ENCODE measurements at regions not wholly inside any gene's neighbourhood (a gene's known extent, or its start where the extent isn't known, plus 50 kb on each side); places are given as distances from the start of the nearest gene placed in this dataset.

DNA sequence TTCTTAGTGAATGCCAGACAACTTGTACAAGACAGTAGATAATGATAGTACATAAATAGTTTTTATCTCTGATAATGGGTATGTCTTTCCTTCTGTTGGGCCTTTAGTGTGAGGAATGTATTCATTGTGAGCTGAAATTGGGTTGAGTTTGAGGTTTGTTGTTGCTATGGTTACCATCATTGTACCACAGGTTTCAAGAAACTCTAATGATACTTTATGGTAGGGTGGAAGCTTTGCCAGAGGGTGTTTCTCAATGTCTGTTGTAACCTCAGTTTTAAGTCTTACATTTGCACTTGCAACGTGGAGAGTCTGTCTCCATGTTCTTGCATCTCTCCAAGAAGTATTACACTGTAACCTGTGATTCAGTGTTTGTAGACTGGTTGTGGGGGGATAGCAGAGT is 1550.1 kb downstream of the MAT2B start:
- POLR2A ChIA-PET = no interaction called here
- Mint-ChIP-seq H3K27ac (no peak overlapping the region), H3K4me3 (no peak overlapping the region), H3K4me1 (no peaks in the 10 kb centered on the region), H3K27me3 (no peaks in the 10 kb centered on the region), H3K36me3 (no peaks in the 10 kb centered on the region), H3K9me3 (no peaks in the 10 kb centered on the region)
- no peak for DNase-seq
- ATAC-seq (ENCODE audit: low read depth) = no peak

DNA sequence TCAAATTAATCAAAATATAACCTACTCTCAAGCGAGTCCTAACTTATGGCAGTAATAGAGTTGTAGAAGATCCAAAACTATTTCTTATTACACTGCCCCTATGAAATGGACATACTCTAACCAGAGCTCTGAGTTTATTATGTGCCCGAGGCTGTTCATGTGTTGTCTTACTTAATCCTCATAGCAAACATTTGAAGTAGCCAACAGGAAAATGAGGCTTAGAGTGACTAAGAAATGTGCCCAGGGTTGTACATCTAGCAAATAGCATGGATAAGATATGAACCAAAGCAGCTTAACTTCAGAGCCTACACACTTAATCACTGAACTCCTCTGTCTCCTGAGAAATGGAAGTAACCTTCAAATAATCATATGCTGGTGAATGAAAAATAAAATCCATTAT is 1551.7 kb downstream of the MAT2B start:
- no peak overlapping the region for H3K27ac Mint-ChIP-seq
- H3K4me1 Mint-ChIP-seq = no peaks in the 10 kb centered on the region
- POLR2A ChIA-PET = no interaction called here
- H3K4me3 Mint-ChIP-seq = no peak overlapping the region
- H3K36me3 Mint-ChIP-seq = no peaks in the 10 kb centered on the region
- ATAC-seq (ENCODE audit: low read depth) (no peak), DNase-seq (no peak)
- no peaks in the 10 kb centered on the region for H3K9me3 Mint-ChIP-seq
- H3K27me3 Mint-ChIP-seq = no peaks in the 10 kb centered on the region

DNA sequence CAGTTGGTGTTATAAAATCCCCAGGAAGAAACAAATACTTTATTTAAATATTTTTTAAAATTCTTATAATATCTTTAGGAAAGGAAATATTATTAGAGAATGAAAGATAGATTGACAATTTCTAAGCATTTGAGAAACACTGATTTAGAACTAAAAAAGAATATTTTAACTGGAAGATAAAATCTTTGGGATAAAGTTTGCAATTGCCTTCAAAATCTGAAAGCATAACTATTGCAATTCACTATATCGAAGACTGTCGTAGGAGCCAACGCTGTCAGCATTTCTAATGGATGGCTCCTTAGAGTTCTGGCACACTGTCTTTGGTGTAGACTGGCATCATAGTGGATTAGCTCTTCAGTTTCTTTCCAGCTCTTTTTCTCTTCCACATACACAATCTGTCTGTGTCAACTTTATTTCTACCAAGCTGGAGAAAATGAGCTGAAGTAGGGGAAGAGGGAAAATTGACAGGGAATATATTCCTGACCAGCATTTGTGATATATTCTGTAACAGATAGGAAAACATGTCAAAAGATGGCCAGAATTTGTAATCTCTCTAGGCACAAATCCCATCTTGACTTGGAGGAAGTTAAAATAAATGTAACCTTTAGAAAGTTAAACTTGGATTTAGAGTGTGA is 1561.4 kb downstream of the MAT2B start:
- Mint-ChIP-seq H3K27ac (no peak overlapping the region), H3K4me3 (no peak overlapping the region), H3K36me3 (no peaks in the 10 kb centered on the region), H3K9me3 (peaks cover 6% of the 10 kb centered on the region), H3K4me1 (no peaks in the 10 kb centered on the region), H3K27me3 (no peaks in the 10 kb centered on the region)
- DNase-seq (no peak), ATAC-seq (ENCODE audit: low read depth) (no peak)
- POLR2A ChIA-PET = no interaction called here

DNA sequence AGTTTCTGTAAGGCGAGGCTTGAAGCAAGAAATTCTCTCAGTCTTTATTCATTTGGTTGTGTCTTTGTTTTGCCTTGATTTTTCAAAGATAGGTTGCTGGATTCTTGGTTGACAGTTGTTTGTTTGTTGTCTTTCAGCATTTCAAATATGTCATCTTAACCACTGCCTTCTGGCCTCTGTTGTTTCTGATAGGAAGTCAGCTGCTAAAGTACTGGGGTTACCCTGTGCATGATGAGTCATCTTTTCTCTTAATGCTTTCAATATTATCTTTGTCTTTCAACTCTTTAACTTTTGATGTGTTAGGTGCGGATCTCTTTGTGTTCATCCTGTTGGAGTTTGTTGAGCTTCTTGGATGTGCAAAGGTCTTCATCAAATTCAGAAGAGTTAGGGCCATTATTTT is 1571.3 kb downstream of the MAT2B start:
- H3K36me3 Mint-ChIP-seq = no peaks in the 10 kb centered on the region
- no peaks in the 10 kb centered on the region for H3K27me3 Mint-ChIP-seq
- no peak overlapping the region for H3K4me3 Mint-ChIP-seq
- ATAC-seq (ENCODE audit: low read depth) (no peak), DNase-seq (no peak)
- no peak overlapping the region for H3K27ac Mint-ChIP-seq
- POLR2A ChIA-PET = no interaction called here
- no peaks in the 10 kb centered on the region for H3K4me1 Mint-ChIP-seq
- H3K9me3 Mint-ChIP-seq = peaks cover 10% of the 10 kb centered on the region

DNA sequence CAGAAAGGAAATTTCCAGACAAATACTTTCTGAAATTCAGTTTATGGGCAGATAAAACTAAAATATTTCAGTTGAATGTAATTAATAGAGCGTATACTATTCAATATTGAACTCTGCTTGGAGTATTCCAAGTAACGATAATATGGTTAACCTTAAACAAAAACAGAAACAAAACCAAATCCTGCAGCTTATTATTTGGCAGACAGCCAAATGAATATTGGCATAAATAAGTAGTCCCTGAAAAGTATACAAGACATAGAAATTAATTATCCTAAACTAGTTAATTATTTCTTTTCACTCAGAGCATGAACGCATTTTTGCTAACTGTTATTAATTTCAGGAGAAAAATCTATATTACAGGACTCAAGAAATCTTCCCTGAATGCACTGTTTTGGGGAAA is 1574.0 kb downstream of the MAT2B start:
- no peaks in the 10 kb centered on the region for H3K36me3 Mint-ChIP-seq
- H3K27me3 Mint-ChIP-seq = no peaks in the 10 kb centered on the region
- DNase-seq = no peak
- H3K9me3 Mint-ChIP-seq = no peaks in the 10 kb centered on the region
- H3K4me3 Mint-ChIP-seq = no peak overlapping the region
- no peaks in the 10 kb centered on the region for H3K4me1 Mint-ChIP-seq
- POLR2A ChIA-PET = no interaction called here
- no peak for ATAC-seq (ENCODE audit: low read depth)
- H3K27ac Mint-ChIP-seq = no peak overlapping the region

DNA sequence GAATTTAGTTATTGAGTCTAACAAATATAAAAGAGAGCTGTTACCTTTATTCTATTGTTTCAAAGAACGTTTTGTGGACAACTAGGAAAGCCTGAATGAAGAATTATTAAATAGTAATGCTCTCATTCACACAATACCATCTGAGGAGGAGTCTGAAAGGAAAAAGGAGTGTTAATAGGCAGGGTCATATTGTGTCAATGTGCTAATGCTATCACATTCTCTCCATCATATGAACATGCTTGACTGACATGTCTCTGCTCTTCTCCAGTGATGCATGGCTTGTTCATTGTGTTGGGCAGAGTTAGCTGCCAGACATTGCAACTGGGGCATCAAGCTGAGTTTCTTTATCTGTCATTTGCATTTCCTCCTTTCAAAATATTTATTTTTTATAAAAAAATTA is 1578.0 kb downstream of the MAT2B start:
- no peaks in the 10 kb centered on the region for H3K36me3 Mint-ChIP-seq
- H3K4me3 Mint-ChIP-seq = no peak overlapping the region
- H3K9me3 Mint-ChIP-seq = no peaks in the 10 kb centered on the region
- H3K27ac Mint-ChIP-seq = no peak overlapping the region
- DNase-seq (no peak), ATAC-seq (ENCODE audit: low read depth) (no peak)
- H3K4me1 Mint-ChIP-seq = no peaks in the 10 kb centered on the region
- no peaks in the 10 kb centered on the region for H3K27me3 Mint-ChIP-seq
- POLR2A ChIA-PET = no interaction called here

DNA sequence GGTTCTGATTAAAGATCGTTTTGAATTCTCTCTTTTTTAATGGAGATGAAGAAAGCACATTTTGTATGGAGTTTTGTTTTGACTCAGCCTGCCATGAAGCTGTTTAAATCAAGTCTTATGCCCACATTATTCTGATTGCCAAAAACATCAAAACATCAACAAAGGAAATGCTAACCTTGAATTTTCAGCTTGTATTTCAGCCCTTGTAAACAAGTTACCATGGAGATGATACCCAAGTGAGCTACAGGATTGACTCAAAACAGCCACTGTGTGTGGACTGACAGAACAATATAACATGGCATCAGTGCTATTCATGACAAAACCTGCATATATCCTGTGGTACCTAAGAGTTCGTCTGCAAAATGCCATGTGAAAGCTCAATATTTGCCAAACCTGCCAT is 1581.0 kb downstream of the MAT2B start:
- Mint-ChIP-seq H3K4me1 (no peaks in the 10 kb centered on the region), H3K36me3 (no peaks in the 10 kb centered on the region), H3K27me3 (no peaks in the 10 kb centered on the region), H3K4me3 (no peak overlapping the region), H3K27ac (no peak overlapping the region), H3K9me3 (no peaks in the 10 kb centered on the region)
- POLR2A ChIA-PET = no interaction called here
- DNase-seq (no peak), ATAC-seq (ENCODE audit: low read depth) (no peak)

DNA sequence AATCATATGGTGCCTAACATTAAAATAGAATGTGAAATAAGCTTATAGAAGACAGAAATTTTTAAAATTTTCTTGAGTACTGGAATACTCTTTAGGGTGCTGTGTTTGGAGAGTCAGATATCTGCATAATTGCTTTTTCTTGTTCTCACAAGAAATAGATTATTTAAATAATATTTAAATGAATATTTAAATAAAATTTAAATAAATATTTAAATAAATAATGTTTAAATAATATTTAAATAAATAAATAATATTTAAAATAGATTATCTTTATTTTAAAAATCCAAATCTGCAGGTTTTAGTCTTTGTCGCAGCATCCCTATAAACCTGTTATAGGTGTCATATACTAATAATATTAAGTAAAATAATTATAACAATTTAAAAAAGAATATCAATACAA is 1589.4 kb downstream of the MAT2B start:
- POLR2A ChIA-PET = no interaction called here
- ATAC-seq (ENCODE audit: low read depth) = no peak

DNA sequence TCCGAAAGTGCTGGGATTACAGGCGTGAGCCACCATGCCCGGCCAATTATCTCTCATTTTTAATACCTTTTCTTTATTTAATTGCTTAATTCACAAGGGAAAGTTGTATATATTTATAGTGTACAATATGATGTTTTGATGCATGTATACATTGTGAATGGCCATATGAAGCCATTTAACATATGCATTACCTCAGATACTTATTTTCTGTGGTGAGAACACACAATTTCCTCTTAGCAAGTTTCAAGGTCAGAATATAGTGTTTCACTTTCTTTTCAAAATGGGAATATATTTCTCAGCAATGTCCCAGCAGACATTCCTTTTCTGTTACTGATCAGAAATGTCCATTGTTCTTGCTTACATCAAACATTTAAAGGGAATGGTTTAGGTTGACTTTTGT is 1596.3 kb downstream of the MAT2B start:
- DNase-seq = no peak
- Mint-ChIP-seq H3K4me3 (no peak overlapping the region), H3K27ac (no peak overlapping the region), H3K4me1 (no peaks in the 10 kb centered on the region), H3K36me3 (no peaks in the 10 kb centered on the region), H3K9me3 (peaks cover 13% of the 10 kb centered on the region), H3K27me3 (no peaks in the 10 kb centered on the region)
- POLR2A ChIA-PET = no interaction called here
- no peak for ATAC-seq (ENCODE audit: low read depth)

More for the DNA sequence above, 1589.4 kb downstream of the MAT2B start:
- H3K27me3 Mint-ChIP-seq = no peaks in the 10 kb centered on the region
- no peak overlapping the region for H3K27ac Mint-ChIP-seq
- no peaks in the 10 kb centered on the region for H3K4me1 Mint-ChIP-seq
- no peaks in the 10 kb centered on the region for H3K36me3 Mint-ChIP-seq
- no peak overlapping the region for H3K4me3 Mint-ChIP-seq
- no peak for DNase-seq
- peaks cover 6% of the 10 kb centered on the region for H3K9me3 Mint-ChIP-seq

DNA sequence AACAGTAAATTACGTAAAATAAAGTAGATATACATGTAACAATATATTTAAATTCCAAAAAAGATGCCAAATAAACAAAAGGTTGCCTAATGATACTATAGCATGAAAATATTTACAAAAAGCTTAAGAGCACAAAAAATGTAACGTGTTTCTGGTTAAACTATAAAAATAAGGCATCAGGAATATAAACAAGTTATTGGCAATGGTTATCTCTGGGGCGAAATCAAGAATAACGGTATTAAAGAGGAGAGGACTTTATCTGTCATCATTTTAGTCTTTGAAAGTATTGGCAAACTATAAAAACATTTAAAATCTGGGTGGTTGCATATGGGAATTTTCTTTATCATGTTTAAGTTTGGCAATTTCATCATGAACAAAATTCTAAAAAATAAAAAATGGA is 1599.2 kb downstream of the MAT2B start:
- no peaks in the 10 kb centered on the region for H3K36me3 Mint-ChIP-seq
- no peak overlapping the region for H3K27ac Mint-ChIP-seq
- no peaks in the 10 kb centered on the region for H3K4me1 Mint-ChIP-seq
- POLR2A ChIA-PET = no interaction called here
- ATAC-seq (ENCODE audit: low read depth) (no peak), DNase-seq (no peak)
- no peak overlapping the region for H3K4me3 Mint-ChIP-seq
- H3K27me3 Mint-ChIP-seq = no peaks in the 10 kb centered on the region
- peaks cover 7% of the 10 kb centered on the region for H3K9me3 Mint-ChIP-seq

DNA sequence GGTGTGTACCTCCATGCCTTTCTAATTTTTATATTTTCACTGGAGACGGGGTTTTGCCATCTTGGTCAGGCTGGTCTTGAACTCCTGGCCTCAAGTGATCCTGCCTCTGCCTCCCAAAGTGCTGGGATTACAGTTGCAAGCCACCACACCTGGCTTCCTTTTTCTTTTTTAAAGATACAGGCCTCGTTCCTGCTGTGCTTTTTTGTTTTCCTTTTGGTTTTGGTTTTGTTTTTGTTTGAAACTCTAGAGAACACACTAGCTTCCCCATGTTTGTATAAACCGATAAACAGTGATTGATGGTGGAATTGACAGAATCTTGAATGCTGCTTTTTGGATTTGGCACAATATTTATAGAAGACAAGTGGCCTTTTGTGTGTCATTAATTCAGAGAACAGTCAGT is 1603.4 kb downstream of the MAT2B start:
- Mint-ChIP-seq H3K4me1 (no peaks in the 10 kb centered on the region), H3K9me3 (no peaks in the 10 kb centered on the region), H3K4me3 (no peak overlapping the region), H3K27me3 (no peaks in the 10 kb centered on the region), H3K36me3 (no peaks in the 10 kb centered on the region), H3K27ac (no peak overlapping the region)
- POLR2A ChIA-PET = no interaction called here
- DNase-seq (no peak), ATAC-seq (ENCODE audit: low read depth) (no peak)

DNA sequence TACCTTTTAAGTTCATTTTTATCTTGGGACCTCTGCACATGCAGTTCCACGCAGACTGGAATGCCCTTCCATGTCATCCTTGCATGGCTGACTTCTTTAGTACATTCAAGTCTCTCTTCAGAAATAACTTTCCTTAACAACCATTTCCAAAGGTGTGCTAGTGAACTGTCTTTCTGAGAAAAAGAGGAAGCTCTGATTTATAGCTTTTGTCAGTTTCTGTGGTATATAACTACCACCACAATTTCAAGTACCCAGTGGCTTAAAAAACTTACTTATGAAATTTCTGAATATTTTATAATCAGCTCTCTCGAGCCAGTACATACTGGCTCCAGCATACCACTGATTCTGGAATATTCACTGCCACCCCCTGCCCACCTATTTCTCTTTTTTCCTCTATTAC is 1613.8 kb downstream of the MAT2B start:
- Mint-ChIP-seq H3K36me3 (no peaks in the 10 kb centered on the region), H3K4me3 (no peak overlapping the region), H3K9me3 (peaks cover 1% of the 10 kb centered on the region), H3K27ac (no peak overlapping the region), H3K4me1 (no peaks in the 10 kb centered on the region), H3K27me3 (no peaks in the 10 kb centered on the region)
- POLR2A ChIA-PET = no interaction called here
- ATAC-seq (ENCODE audit: low read depth) (no peak), DNase-seq (no peak)

DNA sequence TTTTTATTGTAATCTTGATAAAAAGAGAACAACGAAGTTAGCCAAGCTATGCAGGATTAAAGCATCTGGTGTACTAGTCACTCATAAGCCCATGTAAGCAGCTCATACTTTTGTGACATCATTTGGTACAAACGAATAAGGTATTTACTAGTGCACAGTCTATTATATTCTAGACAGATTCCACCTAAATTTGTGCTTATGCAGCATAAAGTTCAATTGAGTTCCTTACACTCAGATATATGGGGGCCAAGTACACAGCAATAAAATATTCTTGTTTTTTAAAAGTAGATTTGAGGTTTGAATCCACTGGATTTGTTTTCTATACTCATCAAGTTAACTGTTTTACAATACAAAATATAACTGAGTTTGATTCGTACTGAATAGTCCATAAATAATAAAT is 1621.2 kb downstream of the MAT2B start:
- no peak for ATAC-seq (ENCODE audit: low read depth)
- DNase-seq = no peak
- POLR2A ChIA-PET = no interaction called here
- no peaks in the 10 kb centered on the region for H3K9me3 Mint-ChIP-seq
- no peak overlapping the region for H3K4me3 Mint-ChIP-seq
- H3K27me3 Mint-ChIP-seq = no peaks in the 10 kb centered on the region
- H3K36me3 Mint-ChIP-seq = no peaks in the 10 kb centered on the region
- no peaks in the 10 kb centered on the region for H3K4me1 Mint-ChIP-seq
- no peak overlapping the region for H3K27ac Mint-ChIP-seq

DNA sequence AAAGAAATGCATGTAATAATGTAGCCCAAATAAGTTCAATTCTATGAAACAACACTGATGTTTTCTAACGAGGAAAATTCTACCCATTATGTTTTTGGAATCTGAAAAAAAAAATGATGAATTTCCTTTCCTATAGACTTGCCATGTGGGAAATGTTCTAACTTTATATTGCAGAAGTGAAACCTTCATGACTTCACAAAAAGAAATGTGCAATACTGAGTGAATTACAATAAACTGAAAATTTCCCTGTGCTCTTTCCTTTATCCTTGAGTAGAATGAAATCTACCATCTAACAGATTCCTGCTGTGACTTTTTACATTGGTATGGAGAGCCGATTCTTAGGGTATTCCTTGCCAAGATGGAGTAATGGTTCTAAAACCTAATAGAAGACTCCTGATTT is 1622.5 kb downstream of the MAT2B start:
- no peak for ATAC-seq (ENCODE audit: low read depth)
- no peaks in the 10 kb centered on the region for H3K27me3 Mint-ChIP-seq
- no peak overlapping the region for H3K27ac Mint-ChIP-seq
- no peak for DNase-seq
- no peak overlapping the region for H3K4me3 Mint-ChIP-seq
- no peaks in the 10 kb centered on the region for H3K4me1 Mint-ChIP-seq
- POLR2A ChIA-PET = no interaction called here
- no peaks in the 10 kb centered on the region for H3K9me3 Mint-ChIP-seq
- H3K36me3 Mint-ChIP-seq = no peaks in the 10 kb centered on the region

DNA sequence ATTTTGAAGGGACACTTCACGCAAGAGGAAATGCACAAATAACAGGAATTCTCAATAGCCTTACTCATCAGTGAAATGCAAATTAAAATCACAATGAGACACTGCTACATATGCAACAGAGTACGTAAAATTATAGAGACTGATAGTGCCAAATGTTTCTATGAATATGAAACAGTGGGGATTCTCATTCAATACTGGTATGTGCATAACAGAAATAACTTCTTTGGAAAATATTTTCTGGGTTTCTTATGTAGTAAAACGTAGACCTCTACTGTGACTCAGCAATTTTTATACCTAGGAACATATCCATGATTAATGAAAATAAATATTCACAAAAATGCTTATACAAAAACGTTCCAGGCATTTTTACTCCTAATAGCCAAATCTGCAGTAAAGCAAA is 1625.2 kb downstream of the MAT2B start:
- Mint-ChIP-seq H3K27ac (no peak overlapping the region), H3K36me3 (no peaks in the 10 kb centered on the region), H3K27me3 (no peaks in the 10 kb centered on the region), H3K4me3 (no peak overlapping the region), H3K4me1 (no peaks in the 10 kb centered on the region), H3K9me3 (no peaks in the 10 kb centered on the region)
- DNase-seq = no peak
- POLR2A ChIA-PET = no interaction called here
- ATAC-seq (ENCODE audit: low read depth) = no peak

Data from activated naive CD8-positive, alpha-beta T cell treated with anti-CD3 and anti-CD28 coated beads, Interleukin-2, amount 10 ng/mL, durations not matched to agents 7 days and 5 days (primary cell).